ENCODE measurements at regions not wholly inside any gene's neighbourhood (a gene's known extent, or its start where the extent isn't known, plus 50 kb on each side); places are given as distances from the start of the nearest gene placed in this dataset.

- Histone ChIP-seq H4K20me1 (ENCODE audit: control insufficient read depth, insufficient read depth, low read depth, low read length) (no peaks in the 10 kb centered on the region), H3K9me2 (replicated peaks; ENCODE audit: control insufficient read depth, low read length) (no peaks in the 10 kb centered on the region), H3K36me3 (ENCODE audit: control insufficient read depth, low read length) (no peaks in the 10 kb centered on the region), H3K4me2 (ENCODE audit: low read length) (no peak overlapping the region), H3K27ac (ENCODE audit: low read depth, low read length) (no peak overlapping the region), H3K4me1 (ENCODE audit: control insufficient read depth, low read length) (no peaks in the 10 kb centered on the region), H3F3A (ENCODE audit: control insufficient read depth, insufficient read depth) (no peaks in the 10 kb centered on the region), H3K79me2 (ENCODE audit: control insufficient read depth, low read length) (no peaks in the 10 kb centered on the region), H3K9me3 (ENCODE audit: control insufficient read depth, insufficient read depth, low read length) (no peaks in the 10 kb centered on the region), H3K4me3 (ENCODE audit: low read length) (no peak overlapping the region), H3K27me3 (ENCODE audit: control insufficient read depth, low read length) (no peaks in the 10 kb centered on the region)
- TF ChIP-seq, protein P1, sequence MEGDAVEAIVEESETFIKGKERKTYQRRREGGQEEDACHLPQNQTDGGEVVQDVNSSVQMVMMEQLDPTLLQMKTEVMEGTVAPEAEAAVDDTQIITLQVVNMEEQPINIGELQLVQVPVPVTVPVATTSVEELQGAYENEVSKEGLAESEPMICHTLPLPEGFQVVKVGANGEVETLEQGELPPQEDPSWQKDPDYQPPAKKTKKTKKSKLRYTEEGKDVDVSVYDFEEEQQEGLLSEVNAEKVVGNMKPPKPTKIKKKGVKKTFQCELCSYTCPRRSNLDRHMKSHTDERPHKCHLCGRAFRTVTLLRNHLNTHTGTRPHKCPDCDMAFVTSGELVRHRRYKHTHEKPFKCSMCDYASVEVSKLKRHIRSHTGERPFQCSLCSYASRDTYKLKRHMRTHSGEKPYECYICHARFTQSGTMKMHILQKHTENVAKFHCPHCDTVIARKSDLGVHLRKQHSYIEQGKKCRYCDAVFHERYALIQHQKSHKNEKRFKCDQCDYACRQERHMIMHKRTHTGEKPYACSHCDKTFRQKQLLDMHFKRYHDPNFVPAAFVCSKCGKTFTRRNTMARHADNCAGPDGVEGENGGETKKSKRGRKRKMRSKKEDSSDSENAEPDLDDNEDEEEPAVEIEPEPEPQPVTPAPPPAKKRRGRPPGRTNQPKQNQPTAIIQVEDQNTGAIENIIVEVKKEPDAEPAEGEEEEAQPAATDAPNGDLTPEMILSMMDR (IDR thresholded peaks at IDR 0.05; ENCODE audit: low read depth, low read length, poor library complexity, severe bottlenecking), result no peak
- no peak for TF ChIP-seq EZH2phosphoT487 (IDR thresholded peaks at IDR 0.05; ENCODE audit: borderline replicate concordance, low read length)
Observed at GRCh38 chr10:9885761-9886160, 1131.9 kb upstream of the CELF2 start.

DNA sequence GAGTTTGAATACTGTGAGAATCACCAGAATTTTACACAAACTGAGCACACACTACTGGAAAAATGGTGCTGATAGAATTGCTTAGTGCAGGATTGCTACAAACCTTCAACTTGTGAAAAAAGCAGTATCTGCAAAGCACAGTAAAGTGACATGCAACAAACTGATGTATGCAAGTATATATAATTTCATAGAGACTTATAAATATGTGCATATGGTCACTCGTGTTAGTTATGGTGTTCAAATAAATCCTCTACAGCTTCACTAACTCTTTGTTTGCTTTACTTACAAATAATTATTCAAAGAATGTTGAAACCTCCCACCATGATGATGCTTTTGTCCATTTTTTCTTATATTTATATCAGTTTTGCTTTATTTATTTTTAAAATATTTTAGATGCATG is 1130.9 kb upstream of the CELF2 start:
- no peak overlapping the region for H3K4me2 ChIP-seq (ENCODE audit: low read length)
- H3F3A ChIP-seq (ENCODE audit: control insufficient read depth, insufficient read depth), result no peaks in the 10 kb centered on the region
- no peaks in the 10 kb centered on the region for H3K9me3 ChIP-seq (ENCODE audit: control insufficient read depth, insufficient read depth, low read length)
- H3K27ac ChIP-seq (ENCODE audit: low read depth, low read length), result no peak overlapping the region
- no peaks in the 10 kb centered on the region for H3K9me2 ChIP-seq (replicated peaks; ENCODE audit: control insufficient read depth, low read length)
- no peaks in the 10 kb centered on the region for H3K27me3 ChIP-seq (ENCODE audit: control insufficient read depth, low read length)
- TF ChIP-seq, protein P1 (IDR thresholded peaks at IDR 0.05; ENCODE audit: low read depth, low read length, poor library complexity, severe bottlenecking), result no peak
- no peak for TF ChIP-seq EZH2phosphoT487 (IDR thresholded peaks at IDR 0.05; ENCODE audit: borderline replicate concordance, low read length)
- no peaks in the 10 kb centered on the region for H3K79me2 ChIP-seq (ENCODE audit: control insufficient read depth, low read length)
- H3K36me3 ChIP-seq (ENCODE audit: control insufficient read depth, low read length), result no peaks in the 10 kb centered on the region
- no peaks in the 10 kb centered on the region for H4K20me1 ChIP-seq (ENCODE audit: control insufficient read depth, insufficient read depth, low read depth, low read length)
- no peak overlapping the region for H3K4me3 ChIP-seq (ENCODE audit: low read length)
- no peaks in the 10 kb centered on the region for H3K4me1 ChIP-seq (ENCODE audit: control insufficient read depth, low read length)

- Histone ChIP-seq H3K4me1 (ENCODE audit: control insufficient read depth, low read length) (no peaks in the 10 kb centered on the region), H3F3A (ENCODE audit: control insufficient read depth, insufficient read depth) (no peaks in the 10 kb centered on the region), H3K36me3 (ENCODE audit: control insufficient read depth, low read length) (no peaks in the 10 kb centered on the region), H3K4me3 (ENCODE audit: low read length) (no peak overlapping the region), H3K79me2 (ENCODE audit: control insufficient read depth, low read length) (no peaks in the 10 kb centered on the region), H3K4me2 (ENCODE audit: low read length) (no peak overlapping the region), H4K20me1 (ENCODE audit: control insufficient read depth, insufficient read depth, low read depth, low read length) (no peaks in the 10 kb centered on the region), H3K9me3 (ENCODE audit: control insufficient read depth, insufficient read depth, low read length) (no peaks in the 10 kb centered on the region; the same call in 1 of the 2 replicates), H3K27me3 (ENCODE audit: control insufficient read depth, low read length) (no peaks in the 10 kb centered on the region), H3K9me2 (replicated peaks; ENCODE audit: control insufficient read depth, low read length) (no peaks in the 10 kb centered on the region), H3K27ac (ENCODE audit: low read depth, low read length) (no peak overlapping the region)
- no peak for TF ChIP-seq EZH2phosphoT487 (IDR thresholded peaks at IDR 0.05; ENCODE audit: borderline replicate concordance, low read length)
- TF ChIP-seq, protein P1 (IDR thresholded peaks at IDR 0.05; ENCODE audit: low read depth, low read length, poor library complexity, severe bottlenecking), result no peak
Observed at GRCh38 chr10:9895453-9895852, 1122.2 kb upstream of the CELF2 start.

DNA sequence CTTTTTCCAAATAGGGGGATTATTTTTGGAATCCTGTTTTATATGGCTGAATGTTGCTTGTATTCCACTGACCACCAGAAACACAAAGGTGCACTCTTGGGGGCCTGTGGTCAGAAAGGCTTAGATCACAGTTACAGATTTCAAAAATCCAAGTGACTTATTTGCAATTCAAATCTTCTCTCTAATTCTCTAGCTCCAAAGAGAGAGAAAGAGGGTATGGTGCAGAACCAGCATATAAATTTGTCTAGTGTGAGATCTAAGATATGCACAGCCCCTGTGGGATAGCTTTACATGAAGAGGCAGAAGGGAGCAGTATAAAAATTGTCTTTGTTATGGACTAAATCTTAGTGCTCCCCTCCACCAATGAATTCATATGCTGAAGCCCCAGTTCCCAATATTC is 1121.7 kb upstream of the CELF2 start:
- Histone ChIP-seq H3K27ac (ENCODE audit: low read depth, low read length) (no peak overlapping the region), H3K27me3 (ENCODE audit: control insufficient read depth, low read length) (no peaks in the 10 kb centered on the region), H3F3A (ENCODE audit: control insufficient read depth, insufficient read depth) (no peaks in the 10 kb centered on the region), H4K20me1 (ENCODE audit: control insufficient read depth, insufficient read depth, low read depth, low read length) (no peaks in the 10 kb centered on the region), H3K36me3 (ENCODE audit: control insufficient read depth, low read length) (no peaks in the 10 kb centered on the region), H3K9me3 (ENCODE audit: control insufficient read depth, insufficient read depth, low read length) (no peaks in the 10 kb centered on the region; the same call in 1 of the 2 replicates), H3K4me1 (ENCODE audit: control insufficient read depth, low read length) (no peaks in the 10 kb centered on the region), H3K4me3 (ENCODE audit: low read length) (no peak overlapping the region), H3K4me2 (ENCODE audit: low read length) (no peak overlapping the region), H3K79me2 (ENCODE audit: control insufficient read depth, low read length) (no peaks in the 10 kb centered on the region), H3K9me2 (replicated peaks; ENCODE audit: control insufficient read depth, low read length) (no peaks in the 10 kb centered on the region)
- no peak for TF ChIP-seq EZH2phosphoT487 (IDR thresholded peaks at IDR 0.05; ENCODE audit: borderline replicate concordance, low read length)
- TF ChIP-seq, protein P1 (IDR thresholded peaks at IDR 0.05; ENCODE audit: low read depth, low read length, poor library complexity, severe bottlenecking), result no peak

All from DOHH2 (cell line).